Myocyte (in vitro differentiated cells): ENCODE measurements at regions not wholly inside any gene's neighbourhood (a gene's known extent, or its start where the extent isn't known, plus 50 kb on each side); places are given as distances from the start of the nearest gene placed in this dataset.

Experiments used
- DNase-seq: peaks from one replicate; pipeline ENCODE4 v3.0.0-alpha.2; 2012; ENCODE audit warnings: low read depth

DNA sequence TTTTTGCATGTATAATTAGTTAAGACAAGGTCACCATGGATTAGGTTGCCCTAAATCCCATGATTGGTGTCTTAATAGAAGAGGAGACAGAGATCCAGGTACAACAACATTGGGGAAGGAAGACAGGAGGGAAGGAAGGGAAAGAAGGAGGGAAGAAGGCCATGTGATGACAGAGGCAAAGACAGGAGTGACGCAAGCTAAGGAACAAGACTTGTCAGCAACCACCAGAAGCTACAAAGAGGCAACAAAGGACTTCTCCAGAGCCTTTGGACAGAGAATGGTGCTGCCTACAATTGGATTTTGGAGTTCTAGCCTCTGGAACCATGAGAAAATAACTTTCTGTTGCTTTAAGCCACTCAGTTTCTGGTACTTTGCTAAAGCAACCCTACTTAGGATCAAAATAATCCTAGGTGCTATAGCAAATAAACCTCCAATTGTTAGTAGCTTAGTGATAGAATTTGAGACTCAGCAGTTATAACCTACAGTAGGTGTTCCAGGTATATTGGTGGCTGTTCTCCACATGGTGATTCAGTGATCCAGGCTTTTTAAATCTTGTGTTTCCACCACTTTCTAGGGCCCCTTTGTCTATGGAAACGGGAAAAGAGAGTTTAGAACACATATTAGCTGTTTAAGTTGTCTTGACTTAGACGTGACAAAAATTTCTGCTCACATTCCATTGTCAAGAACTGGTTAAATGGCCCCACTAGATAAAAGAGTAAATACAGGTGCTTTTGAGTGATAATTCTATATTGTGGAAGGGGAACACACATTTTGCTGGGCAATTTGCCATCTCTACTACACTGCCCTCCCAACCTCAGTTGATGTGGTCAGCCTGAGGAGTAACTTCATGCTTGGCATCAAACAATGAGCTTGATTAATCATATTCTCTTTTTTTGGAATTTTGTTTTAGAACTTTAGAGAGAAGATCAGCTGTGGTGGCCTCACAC is 70.5 kb upstream of the SP4 start:
- DNase-seq = no peak

GRCh38 chr7:21358648-21359047 is 69.2 kb upstream of the SP4 start:
- no peak for DNase-seq

DNA sequence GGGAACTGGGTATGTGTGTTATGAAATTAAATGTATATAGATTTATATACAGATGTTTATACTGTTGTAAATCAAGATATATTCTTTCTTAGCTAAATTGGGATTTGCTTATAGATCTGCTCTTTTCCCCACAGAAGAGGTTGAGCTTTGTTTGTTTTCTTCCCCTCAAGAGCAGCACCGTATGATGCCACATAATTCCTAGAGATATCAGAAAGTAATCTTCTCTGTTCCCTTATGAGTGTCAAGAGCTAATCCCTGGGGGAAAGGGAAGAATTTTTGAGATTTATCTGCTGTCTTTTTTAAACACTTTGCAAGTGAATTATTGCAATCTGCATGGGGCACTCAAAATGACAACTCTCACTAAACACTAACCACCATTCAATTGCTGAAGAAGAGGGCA is 68.7 kb upstream of the SP4 start:
- DNase-seq = no peak

DNA sequence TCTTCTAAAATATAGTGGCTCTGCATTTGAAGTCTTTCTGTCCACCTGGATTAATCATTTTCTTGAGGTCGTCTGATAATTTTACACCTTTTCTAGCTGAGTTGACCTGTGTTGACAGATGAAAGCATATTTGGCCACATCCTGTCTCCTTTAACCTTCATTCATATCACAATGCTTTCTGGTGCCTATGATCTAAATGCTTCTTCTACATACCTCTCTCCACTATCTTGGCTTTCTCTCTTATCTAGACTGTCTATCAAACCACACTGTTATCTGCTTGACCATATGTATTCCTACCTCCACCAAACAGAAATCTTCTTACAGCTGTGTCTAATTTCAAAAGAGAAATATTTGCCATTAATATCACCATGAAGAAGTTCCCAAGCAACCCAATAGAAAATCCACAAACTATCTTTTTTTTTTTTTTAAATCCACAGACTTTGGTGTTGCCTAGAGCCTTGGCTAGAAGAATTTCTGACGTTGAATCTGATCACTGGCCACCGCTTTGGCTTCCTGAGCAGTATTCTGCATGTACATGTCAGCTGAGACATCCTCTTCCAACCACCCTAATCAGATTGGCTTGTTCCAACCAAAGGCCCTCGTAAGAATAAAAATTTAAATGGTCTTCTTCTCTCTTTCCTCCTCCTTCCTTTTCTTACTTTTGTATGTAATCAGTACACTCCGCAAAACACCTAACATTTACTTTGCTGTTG is 66.3 kb upstream of the SP4 start:
- DNase-seq = no peak

DNA sequence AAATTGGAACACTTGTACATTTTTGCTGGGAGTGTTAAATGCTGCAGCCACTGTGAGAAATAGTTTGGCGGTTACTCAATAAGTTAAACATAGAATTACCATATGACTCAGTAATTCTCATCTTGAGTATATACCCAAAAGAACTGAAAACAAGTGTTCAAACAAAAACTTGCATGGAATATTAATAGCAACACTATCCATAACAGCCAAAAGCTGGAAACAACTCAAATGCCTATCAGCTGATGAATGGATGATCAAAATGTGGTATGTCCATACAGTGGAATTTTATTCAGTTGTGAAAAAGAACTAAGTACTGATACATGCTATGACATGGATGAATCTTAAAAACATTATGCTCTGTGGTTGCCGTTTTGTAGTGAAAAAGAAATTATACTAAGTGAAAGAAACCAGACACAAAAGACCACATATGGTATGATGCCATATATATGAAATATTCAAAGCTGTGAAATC is 63.0 kb upstream of the SP4 start:
- no peak for DNase-seq

- no peak for DNase-seq
Observed at GRCh38 chr7:21365866-21366624, 61.8 kb upstream of the SP4 start.

DNA sequence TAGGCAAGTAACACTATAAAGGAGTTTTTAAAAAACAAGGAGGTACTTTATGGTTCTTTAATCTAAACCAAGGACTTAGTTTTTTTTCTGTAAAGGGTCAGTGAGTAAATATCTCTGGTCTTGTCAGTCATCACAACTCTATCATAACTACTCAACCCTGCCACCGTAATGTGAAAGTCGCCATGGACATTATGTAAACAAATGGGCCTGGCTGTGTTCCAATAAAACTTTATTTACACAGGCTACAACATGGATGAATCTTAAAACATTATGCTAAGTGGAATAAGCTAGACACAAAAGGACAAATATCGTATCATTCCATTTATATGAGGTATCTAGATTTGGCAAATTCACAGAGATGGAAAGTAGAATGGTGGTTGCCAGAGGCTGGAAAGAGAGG is 60.8 kb upstream of the SP4 start:
- DNase-seq = no peak

DNA sequence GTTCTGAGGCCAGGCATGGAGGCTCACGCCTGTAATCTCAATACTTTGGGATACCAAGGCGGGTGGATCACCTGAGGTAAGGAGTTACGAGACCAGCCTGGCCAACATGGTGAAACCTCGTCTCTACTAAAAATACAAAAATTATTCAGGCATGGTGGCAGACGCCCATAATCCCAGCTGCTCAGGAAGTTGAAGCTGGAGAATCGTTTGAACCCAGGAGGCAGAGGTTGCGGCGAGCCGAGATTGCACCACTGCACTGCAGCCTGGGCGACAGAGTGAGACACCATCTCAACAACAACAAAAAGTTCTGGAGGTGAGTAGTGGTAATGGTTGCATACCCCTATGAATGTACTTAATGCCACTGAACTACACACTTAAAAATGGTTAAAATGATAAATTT is 60.3 kb upstream of the SP4 start:
- no peak for DNase-seq

DNA sequence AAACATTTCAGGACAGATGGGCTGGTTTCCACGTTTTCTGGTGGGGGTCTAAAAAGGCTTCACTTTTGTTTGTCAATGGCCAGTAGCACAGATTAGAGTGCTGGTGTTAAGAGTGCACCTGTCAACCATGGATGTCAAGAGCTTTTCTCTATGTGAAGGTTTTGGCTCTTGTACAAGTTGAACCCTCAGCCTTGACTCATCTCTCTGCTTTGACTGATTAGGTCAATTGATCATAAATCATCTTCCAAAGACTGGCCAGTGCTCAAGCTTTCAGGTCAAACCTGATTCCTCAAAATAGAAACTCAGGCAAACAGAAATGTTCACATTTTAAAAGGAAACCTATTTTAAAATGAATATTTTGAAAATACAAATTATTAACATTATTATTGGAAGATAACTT is 59.6 kb upstream of the SP4 start:
- DNase-seq = no peak

DNA sequence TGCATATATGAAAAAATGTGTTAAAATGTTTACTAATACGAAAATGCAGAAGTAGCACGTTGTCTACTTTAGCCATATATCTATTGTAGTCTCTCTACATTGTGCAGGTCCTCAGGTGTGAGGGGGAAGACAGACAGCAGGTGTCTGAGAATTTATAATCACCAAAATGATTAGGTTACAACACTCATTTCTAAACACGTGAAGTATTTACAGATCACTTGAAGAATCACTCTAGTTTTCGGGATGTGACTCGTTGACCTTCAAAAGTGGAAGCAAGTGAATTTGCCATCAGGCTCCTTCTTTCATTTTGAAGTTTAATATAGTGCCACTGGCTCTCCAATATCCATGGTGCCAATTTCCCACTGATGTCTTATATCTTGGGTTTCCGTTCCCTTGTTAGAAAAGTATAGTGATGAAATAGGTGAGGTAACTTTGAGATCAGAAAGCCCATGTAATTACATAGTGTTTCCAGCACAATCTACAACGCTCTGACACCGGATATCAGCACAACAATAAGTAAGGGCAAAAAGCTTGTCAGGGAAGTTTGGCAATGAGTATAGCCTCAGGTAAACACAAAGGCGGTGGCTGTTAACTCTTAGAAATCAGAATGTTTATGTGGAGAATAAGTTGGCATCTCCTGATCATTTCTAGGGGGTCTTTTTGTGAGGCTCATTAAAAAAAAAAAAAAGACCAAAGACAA is 57.5 kb upstream of the SP4 start:
- no peak for DNase-seq

DNA sequence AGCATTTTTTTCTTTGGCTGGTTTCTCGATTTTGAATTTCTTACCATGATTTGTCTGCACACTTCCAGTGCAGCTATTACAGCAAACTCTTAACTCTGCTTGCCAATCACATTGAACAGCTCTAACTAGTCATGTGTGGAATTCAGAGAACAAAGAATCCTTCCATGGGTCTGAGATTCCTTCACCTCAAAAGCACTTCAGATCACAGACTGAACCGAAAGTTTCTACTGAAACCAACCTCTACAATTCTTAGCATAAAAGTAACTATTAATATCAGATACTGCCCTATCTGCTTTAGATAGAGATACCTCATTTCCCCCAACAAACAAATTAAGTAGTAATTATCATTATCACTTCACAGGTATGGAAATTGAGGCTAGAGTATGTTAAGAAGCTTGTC is 56.5 kb upstream of the SP4 start:
- DNase-seq = no peak

GRCh38 chr7:21373031-21373430 is 54.9 kb upstream of the SP4 start:
- no peak for DNase-seq

GRCh38 chr7:21374134-21374533 is 53.7 kb upstream of the SP4 start:
- no peak for DNase-seq

DNA sequence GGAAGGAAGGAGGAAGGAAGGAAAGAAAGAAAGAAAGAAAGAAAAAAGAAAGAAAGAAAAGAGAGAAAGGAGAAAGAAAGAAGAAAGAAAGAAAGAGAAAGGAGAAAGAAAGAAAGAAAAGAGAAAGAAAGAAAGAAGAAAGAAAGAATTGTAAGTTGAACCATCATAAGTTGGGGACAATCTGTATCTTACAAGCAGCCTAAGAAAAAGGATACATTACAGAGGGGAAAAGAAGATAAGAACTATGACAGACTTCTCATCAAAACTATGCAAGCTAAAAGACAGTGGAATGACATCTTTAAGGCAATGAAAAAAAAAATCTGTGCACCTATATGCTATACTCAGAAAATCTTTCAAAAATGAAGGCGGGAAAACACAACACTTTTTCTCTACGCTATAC is 50.3 kb upstream of the SP4 start:
- no peak for DNase-seq
